ENCODE measurements at regions not wholly inside any gene's neighbourhood (a gene's known extent, or its start where the extent isn't known, plus 50 kb on each side); places are given as distances from the start of the nearest gene placed in this dataset.

GRCh38 chr7:46004965-46005364 is 83.9 kb upstream of the IGFBP3 start:
- TF ChIP-seq MAX (IDR thresholded peaks at IDR 0.05; ENCODE audit: low read depth, low read length): no peak
- TF ChIP-seq MYC (IDR thresholded peaks at IDR 0.05; ENCODE audit: low read depth, low read length): no peak
- TF ChIP-seq POLR2A (IDR thresholded peaks at IDR 0.05; ENCODE audit: extremely low read depth, insufficient read length): no peak
- TF ChIP-seq, protein P1, sequence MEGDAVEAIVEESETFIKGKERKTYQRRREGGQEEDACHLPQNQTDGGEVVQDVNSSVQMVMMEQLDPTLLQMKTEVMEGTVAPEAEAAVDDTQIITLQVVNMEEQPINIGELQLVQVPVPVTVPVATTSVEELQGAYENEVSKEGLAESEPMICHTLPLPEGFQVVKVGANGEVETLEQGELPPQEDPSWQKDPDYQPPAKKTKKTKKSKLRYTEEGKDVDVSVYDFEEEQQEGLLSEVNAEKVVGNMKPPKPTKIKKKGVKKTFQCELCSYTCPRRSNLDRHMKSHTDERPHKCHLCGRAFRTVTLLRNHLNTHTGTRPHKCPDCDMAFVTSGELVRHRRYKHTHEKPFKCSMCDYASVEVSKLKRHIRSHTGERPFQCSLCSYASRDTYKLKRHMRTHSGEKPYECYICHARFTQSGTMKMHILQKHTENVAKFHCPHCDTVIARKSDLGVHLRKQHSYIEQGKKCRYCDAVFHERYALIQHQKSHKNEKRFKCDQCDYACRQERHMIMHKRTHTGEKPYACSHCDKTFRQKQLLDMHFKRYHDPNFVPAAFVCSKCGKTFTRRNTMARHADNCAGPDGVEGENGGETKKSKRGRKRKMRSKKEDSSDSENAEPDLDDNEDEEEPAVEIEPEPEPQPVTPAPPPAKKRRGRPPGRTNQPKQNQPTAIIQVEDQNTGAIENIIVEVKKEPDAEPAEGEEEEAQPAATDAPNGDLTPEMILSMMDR (IDR thresholded peaks at IDR 0.05; ENCODE audit: low read depth, low read length): no peak
- no peak overlapping the region for H3K4me3 ChIP-seq (ENCODE audit: low read depth, low read length)
- no peak for DNase-seq (ENCODE audit: low read depth)

- no peak overlapping the region for H3K4me3 ChIP-seq (ENCODE audit: low read depth, low read length)
- TF ChIP-seq MYC (IDR thresholded peaks at IDR 0.05; ENCODE audit: low read depth, low read length) (no peak), POLR2A (IDR thresholded peaks at IDR 0.05; ENCODE audit: extremely low read depth, insufficient read length) (no peak), MAX (IDR thresholded peaks at IDR 0.05; ENCODE audit: low read depth, low read length) (no peak)
- TF ChIP-seq, protein P1 (IDR thresholded peaks at IDR 0.05; ENCODE audit: low read depth, low read length): no peak
- no peak for DNase-seq (ENCODE audit: low read depth)
These were observed 83.1 kb upstream of the IGFBP3 start for GRCh38 chr7:46003896-46004875.

DNA sequence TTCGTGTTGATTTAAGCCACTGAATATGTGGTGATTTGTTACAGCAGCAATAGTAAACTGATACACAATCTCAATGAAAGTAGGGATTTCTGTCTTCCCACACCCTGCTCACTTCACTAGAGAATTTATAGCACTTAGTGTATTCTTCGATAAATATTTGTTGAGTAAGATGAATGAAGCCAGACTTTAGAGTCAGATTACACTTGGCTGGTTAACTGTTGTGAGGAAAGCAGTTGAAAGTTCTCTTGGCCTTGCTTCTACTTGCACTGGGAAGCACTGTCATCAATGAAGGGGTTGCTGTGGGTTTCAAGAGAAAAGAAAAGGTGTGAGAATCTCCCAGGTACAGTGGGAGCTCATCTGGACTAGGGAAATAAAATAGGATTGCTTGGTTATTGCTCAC is 82.1 kb upstream of the IGFBP3 start:
- TF ChIP-seq MYC (IDR thresholded peaks at IDR 0.05; ENCODE audit: low read depth, low read length): no peak
- TF ChIP-seq POLR2A (IDR thresholded peaks at IDR 0.05; ENCODE audit: extremely low read depth, insufficient read length): no peak
- TF ChIP-seq, protein P1 (IDR thresholded peaks at IDR 0.05; ENCODE audit: low read depth, low read length): no peak
- TF ChIP-seq MAX (IDR thresholded peaks at IDR 0.05; ENCODE audit: low read depth, low read length): no peak
- DNase-seq (ENCODE audit: low read depth): no peak
- no peak overlapping the region for H3K4me3 ChIP-seq (ENCODE audit: low read depth, low read length)

DNA sequence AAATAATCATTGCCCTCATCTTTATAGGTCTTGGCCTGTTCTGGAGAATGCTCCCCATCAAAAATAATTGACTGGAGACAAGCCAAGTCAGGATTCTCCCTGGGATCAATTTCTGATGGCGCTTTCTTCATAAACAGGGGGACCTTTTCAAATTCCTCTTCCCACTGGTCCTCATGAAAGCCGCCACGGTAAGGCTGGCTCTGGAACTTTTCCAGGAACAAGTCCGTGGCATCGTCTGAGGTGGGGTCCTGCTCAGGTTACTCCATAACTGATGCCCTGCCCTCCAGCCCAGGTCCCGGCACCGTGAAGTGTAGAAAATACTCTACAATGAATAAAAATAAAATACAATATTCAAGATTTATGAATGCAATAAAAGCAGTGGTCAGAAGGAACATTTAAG is 79.4 kb upstream of the IGFBP3 start:
- no peak for DNase-seq (ENCODE audit: low read depth)
- TF ChIP-seq MYC (IDR thresholded peaks at IDR 0.05; ENCODE audit: low read depth, low read length) (no peak), POLR2A (IDR thresholded peaks at IDR 0.05; ENCODE audit: extremely low read depth, insufficient read length) (no peak), MAX (IDR thresholded peaks at IDR 0.05; ENCODE audit: low read depth, low read length) (no peak)
- TF ChIP-seq, protein P1 (IDR thresholded peaks at IDR 0.05; ENCODE audit: low read depth, low read length): no peak
- H3K4me3 ChIP-seq (ENCODE audit: low read depth, low read length): no peak overlapping the region

DNA sequence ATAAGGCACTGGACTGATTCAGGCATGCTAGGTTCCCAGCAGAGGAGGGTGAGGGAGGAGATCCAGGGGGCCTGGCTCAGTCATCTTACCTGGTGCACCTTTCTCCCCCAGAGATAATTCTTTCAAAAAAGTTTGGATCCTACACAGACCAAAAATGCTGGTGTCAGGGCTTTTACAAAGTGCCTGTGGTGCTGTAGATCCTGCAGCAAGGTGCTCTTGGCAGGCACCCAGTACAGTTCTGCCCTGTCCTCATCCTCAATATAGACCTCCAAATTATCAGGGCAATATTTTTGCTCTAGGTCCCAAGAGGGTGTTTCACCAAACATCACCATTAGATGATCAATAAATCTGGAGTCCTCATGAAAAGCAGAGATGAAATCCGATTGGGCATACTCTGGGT is 78.5 kb upstream of the IGFBP3 start:
- TF ChIP-seq MAX (IDR thresholded peaks at IDR 0.05; ENCODE audit: low read depth, low read length) (no peak), POLR2A (IDR thresholded peaks at IDR 0.05; ENCODE audit: extremely low read depth, insufficient read length) (no peak), MYC (IDR thresholded peaks at IDR 0.05; ENCODE audit: low read depth, low read length) (no peak)
- TF ChIP-seq, protein P1 (IDR thresholded peaks at IDR 0.05; ENCODE audit: low read depth, low read length): no peak
- no peak for DNase-seq (ENCODE audit: low read depth)
- H3K4me3 ChIP-seq (ENCODE audit: low read depth, low read length): no peak overlapping the region
